ENCODE measurements at regions not wholly inside any gene's neighbourhood (a gene's known extent, or its start where the extent isn't known, plus 50 kb on each side); places are given as distances from the start of the nearest gene placed in this dataset.

DNA sequence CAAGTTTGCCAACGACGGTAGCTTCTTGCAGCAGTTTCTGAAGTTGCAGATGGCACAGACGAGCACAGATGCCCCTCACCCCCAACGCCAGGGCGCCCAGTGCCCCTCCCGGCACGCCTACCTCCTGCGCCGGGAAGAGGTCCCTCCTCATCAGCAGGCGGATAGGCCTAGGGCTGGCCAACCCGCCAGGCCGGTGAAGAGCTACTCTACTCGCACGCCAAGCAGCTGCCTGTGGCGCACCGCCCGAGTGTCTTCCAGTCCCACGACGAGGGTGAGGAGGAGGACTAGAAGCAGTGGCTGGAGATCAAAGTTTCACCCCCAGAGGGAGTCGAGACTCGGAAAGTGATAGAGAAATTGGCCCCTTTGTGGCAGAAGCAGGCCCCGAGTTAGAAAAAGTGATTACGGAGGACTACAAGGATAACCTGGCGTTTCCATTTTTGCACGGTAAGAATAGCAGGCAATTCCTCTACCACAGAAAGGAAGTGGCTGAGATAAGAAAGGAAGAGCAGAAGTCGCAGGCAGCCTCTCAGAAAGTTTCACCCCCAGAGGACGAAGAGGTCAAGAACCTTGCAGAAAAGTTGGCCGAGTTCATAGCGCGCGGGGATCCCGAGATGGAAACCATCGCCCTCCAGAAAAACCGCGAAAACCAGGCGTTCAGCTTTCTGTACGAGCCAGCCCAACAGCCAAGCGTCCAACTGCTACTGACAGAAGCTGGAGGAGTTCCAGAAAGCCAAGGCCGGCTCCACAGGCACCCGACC, 170.4 kb downstream of the HINT1 start:
- H3K27me3 Mint-ChIP-seq (ENCODE audit: low read depth in 2 of 2): peaks cover 0 to 6% of the 10 kb centered on the region in 2 donors
- H3K4me3 Mint-ChIP-seq: no peak overlapping the region
- H3K4me1 Mint-ChIP-seq: no peaks in the 10 kb centered on the region
- intact Hi-C loops (cut with micrococcal nuclease): no loop called here
- H3K4me1 ChIP-seq (ENCODE audit: control insufficient read depth, insufficient read depth, low read length): no peaks in the 10 kb centered on the region
- no peak for ATAC-seq
- H3K27me3 ChIP-seq (ENCODE audit: control insufficient read depth, insufficient read depth, low read length): no peaks in the 10 kb centered on the region
- no peaks in the 10 kb centered on the region for H3K9me3 ChIP-seq (ENCODE audit: control insufficient read depth, insufficient read depth, low read length)
- H3K27ac ChIP-seq (ENCODE audit: low read length): no peak overlapping the region
- no peaks in the 10 kb centered on the region for H3K36me3 Mint-ChIP-seq
- WGBS (ENCODE audit: insufficient coverage): 92% methylated on average over 40 of the region's 40 CpGs
- no peaks in the 10 kb centered on the region for H3K9me3 Mint-ChIP-seq
- no peak overlapping the region for H3K27ac Mint-ChIP-seq
- no peak for DNase-seq
- H3K36me3 ChIP-seq (ENCODE audit: control insufficient read depth, insufficient read depth, low read length): no peaks in the 10 kb centered on the region
- no peak overlapping the region for H3K4me3 ChIP-seq (ENCODE audit: low read length)
- TF ChIP-seq, protein P1, sequence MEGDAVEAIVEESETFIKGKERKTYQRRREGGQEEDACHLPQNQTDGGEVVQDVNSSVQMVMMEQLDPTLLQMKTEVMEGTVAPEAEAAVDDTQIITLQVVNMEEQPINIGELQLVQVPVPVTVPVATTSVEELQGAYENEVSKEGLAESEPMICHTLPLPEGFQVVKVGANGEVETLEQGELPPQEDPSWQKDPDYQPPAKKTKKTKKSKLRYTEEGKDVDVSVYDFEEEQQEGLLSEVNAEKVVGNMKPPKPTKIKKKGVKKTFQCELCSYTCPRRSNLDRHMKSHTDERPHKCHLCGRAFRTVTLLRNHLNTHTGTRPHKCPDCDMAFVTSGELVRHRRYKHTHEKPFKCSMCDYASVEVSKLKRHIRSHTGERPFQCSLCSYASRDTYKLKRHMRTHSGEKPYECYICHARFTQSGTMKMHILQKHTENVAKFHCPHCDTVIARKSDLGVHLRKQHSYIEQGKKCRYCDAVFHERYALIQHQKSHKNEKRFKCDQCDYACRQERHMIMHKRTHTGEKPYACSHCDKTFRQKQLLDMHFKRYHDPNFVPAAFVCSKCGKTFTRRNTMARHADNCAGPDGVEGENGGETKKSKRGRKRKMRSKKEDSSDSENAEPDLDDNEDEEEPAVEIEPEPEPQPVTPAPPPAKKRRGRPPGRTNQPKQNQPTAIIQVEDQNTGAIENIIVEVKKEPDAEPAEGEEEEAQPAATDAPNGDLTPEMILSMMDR (IDR thresholded peaks at IDR 0.05): no peak

DNA sequence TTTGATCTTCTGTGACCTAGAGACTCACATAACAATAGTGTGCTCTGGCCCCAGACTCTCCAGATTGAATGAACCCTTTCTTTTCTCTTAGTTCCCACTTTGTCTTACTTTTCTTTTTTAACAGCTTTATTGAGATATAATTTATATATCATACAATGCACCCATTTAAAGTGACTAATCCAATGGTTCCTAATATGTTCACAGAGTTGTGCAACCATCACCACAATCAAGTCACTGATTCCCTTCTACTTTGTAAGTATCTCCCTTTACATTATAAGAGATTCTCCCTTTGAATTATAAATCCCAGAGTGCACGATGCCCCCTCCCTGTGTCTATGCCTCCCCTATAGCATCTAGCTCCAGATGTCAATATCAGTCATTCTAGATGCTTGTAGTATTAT, 172.4 kb downstream of the HINT1 start:
- H3K4me3 Mint-ChIP-seq: no peak overlapping the region
- peaks cover 0 to 6% of the 10 kb centered on the region in 2 donors for H3K27me3 Mint-ChIP-seq (ENCODE audit: low read depth in 2 of 2)
- ATAC-seq: no peak
- H3K4me1 ChIP-seq (ENCODE audit: control insufficient read depth, insufficient read depth, low read length): no peaks in the 10 kb centered on the region
- no peaks in the 10 kb centered on the region for H3K36me3 ChIP-seq (ENCODE audit: control insufficient read depth, insufficient read depth, low read length)
- no peaks in the 10 kb centered on the region for H3K9me3 ChIP-seq (ENCODE audit: control insufficient read depth, insufficient read depth, low read length)
- H3K4me1 Mint-ChIP-seq: no peaks in the 10 kb centered on the region
- H3K27ac Mint-ChIP-seq: no peak overlapping the region
- DNase-seq: no peak
- no peaks in the 10 kb centered on the region for H3K9me3 Mint-ChIP-seq
- H3K27me3 ChIP-seq (ENCODE audit: control insufficient read depth, insufficient read depth, low read length): no peaks in the 10 kb centered on the region
- TF ChIP-seq, protein P1 (IDR thresholded peaks at IDR 0.05): no peak
- H3K4me3 ChIP-seq (ENCODE audit: low read length): no peak overlapping the region
- H3K27ac ChIP-seq (ENCODE audit: low read length): no peak overlapping the region
- no peaks in the 10 kb centered on the region for H3K36me3 Mint-ChIP-seq
- intact Hi-C loops (cut with micrococcal nuclease): no loop called here
- WGBS (ENCODE audit: insufficient coverage): 0% methylated on average over 1 of the region's 1 CpG

DNA sequence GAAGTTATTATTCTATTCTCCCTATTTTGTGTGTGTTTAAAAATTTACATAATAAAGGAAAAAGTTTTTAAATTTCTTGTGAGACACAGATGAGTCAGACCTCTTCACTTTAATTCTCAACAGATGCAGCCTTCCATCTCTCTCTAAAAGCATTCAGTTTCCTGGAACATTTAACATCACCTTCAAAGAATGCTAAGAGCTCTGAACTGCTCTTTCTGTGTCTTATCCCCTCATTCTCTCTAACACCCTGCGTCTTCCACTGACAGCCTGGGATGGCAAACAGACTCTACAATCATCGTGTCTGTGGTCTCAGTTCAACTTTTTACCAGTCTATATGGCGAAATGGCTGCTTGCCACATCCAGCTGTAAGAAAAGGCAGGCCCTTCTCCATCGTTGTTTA, 173.0 kb downstream of the HINT1 start:
- no peaks in the 10 kb centered on the region for H3K36me3 Mint-ChIP-seq
- 82% methylated on average over 4 of the region's 4 CpGs for WGBS (ENCODE audit: insufficient coverage)
- intact Hi-C loops (cut with micrococcal nuclease): no loop called here
- no peak overlapping the region for H3K4me3 Mint-ChIP-seq
- no peaks in the 10 kb centered on the region for H3K27me3 ChIP-seq (ENCODE audit: control insufficient read depth, insufficient read depth, low read length)
- no peak overlapping the region for H3K4me3 ChIP-seq (ENCODE audit: low read length)
- H3K27me3 Mint-ChIP-seq (ENCODE audit: low read depth in 2 of 2): peaks cover 0 to 6% of the 10 kb centered on the region in 2 donors
- H3K9me3 ChIP-seq (ENCODE audit: control insufficient read depth, insufficient read depth, low read length): no peaks in the 10 kb centered on the region
- no peaks in the 10 kb centered on the region for H3K4me1 Mint-ChIP-seq
- H3K27ac Mint-ChIP-seq: no peak overlapping the region
- no peaks in the 10 kb centered on the region for H3K4me1 ChIP-seq (ENCODE audit: control insufficient read depth, insufficient read depth, low read length)
- no peaks in the 10 kb centered on the region for H3K9me3 Mint-ChIP-seq
- H3K27ac ChIP-seq (ENCODE audit: low read length): no peak overlapping the region
- DNase-seq: no peak
- no peaks in the 10 kb centered on the region for H3K36me3 ChIP-seq (ENCODE audit: control insufficient read depth, insufficient read depth, low read length)
- TF ChIP-seq, protein P1 (IDR thresholded peaks at IDR 0.05): no peak
- no peak for ATAC-seq

DNA sequence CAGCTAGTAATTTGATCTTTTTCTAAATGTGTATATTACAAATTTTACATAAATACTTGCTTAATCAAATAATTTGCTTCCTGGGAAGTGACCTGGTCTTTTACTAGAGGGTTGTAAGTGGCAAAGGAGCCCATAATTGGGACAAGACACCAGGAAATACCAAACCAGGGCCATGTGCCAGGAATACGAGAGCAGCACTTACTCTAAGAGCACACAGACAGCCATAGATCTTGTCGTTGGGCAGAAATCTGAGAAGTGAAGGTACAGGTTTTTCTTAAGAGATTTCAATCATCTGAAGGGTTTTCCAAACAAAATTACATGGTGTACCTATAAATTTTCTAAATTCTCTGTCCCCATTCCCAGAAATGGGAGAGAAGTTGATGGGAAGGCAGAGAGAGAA, 179.3 kb downstream of the HINT1 start:
- no peak overlapping the region for H3K4me3 ChIP-seq (ENCODE audit: low read length)
- ATAC-seq (no peak), DNase-seq (no peak)
- Mint-ChIP-seq H3K36me3 (no peaks in the 10 kb centered on the region), H3K4me3 (no peak overlapping the region), H3K27ac (no peak overlapping the region), H3K27me3 (ENCODE audit: low read depth in 2 of 2) (peaks cover 3 to 6% of the 10 kb centered on the region in 2 donors), H3K4me1 (no peaks in the 10 kb centered on the region), H3K9me3 (no peaks in the 10 kb centered on the region)
- 88% methylated on average over 1 of the region's 2 CpGs for WGBS (ENCODE audit: insufficient coverage)
- intact Hi-C loops (cut with micrococcal nuclease): no loop called here
- H3K9me3 ChIP-seq (ENCODE audit: control insufficient read depth, insufficient read depth, low read length): no peaks in the 10 kb centered on the region
- no peak overlapping the region for H3K27ac ChIP-seq (ENCODE audit: low read length)
- TF ChIP-seq, protein P1 (IDR thresholded peaks at IDR 0.05): no peak
- H3K27me3 ChIP-seq (ENCODE audit: control insufficient read depth, insufficient read depth, low read length): no peaks in the 10 kb centered on the region
- H3K36me3 ChIP-seq (ENCODE audit: control insufficient read depth, insufficient read depth, low read length): no peaks in the 10 kb centered on the region
- no peaks in the 10 kb centered on the region for H3K4me1 ChIP-seq (ENCODE audit: control insufficient read depth, insufficient read depth, low read length)

Measured in natural killer cell (primary cell).